Spinal cord (tissue), 9 donors: ENCODE measurements at regions not wholly inside any gene's neighbourhood (a gene's known extent, or its start where the extent isn't known, plus 50 kb on each side); places are given as distances from the start of the nearest gene placed in this dataset.

Source experiments
- DNase-seq, 6 donors: peaks; one replicate each; pipeline versions ENCODE4 v3.0.0 to v3.0.0-alpha.2; 2013 to 2015; ENCODE audit warnings: low spot score in 6 of 6, low read depth in 4 of 6
- H3K27ac ChIP-seq: one replicate; pipeline ENCODE4 v1.5.1; 2013; ENCODE audit warnings: low read depth, low read length, control low read depth
- H3K27me3 ChIP-seq: one replicate; pipeline ENCODE4 v1.6.1; 2013; ENCODE audit warnings: low read length; ENCODE audit not compliant: control insufficient read depth, insufficient read depth
- H3K36me3 ChIP-seq: one replicate; pipeline ENCODE4 v1.6.1; 2013; ENCODE audit warnings: low read length; ENCODE audit not compliant: control insufficient read depth, insufficient read depth
- H3K4me1 ChIP-seq: one replicate; pipeline ENCODE4 v1.6.1; 2013; ENCODE audit warnings: low read length; ENCODE audit not compliant: control insufficient read depth, insufficient read depth
- H3K4me3 ChIP-seq: one replicate; pipeline ENCODE4 v1.5.1; 2013; ENCODE audit warnings: low read depth, low read length, control low read depth
- H3K9me3 ChIP-seq: one replicate; pipeline ENCODE4 v1.6.1; 2013; ENCODE audit warnings: low read length; ENCODE audit not compliant: control insufficient read depth, insufficient read depth
- WGBS: methylation state at CpG from one replicate; pipeline ENCODE4 v1.1.5; 2013; ENCODE audit warnings: missing lambda C conversion rate; ENCODE audit not compliant: insufficient coverage; 5-methylcytosine and 5-hydroxymethylcytosine counted together
- donor health status: healthy.

- H3K4me1 ChIP-seq = no peaks in the 10 kb centered on the region
- no peaks in the 10 kb centered on the region for H3K27me3 ChIP-seq
- no peak for DNase-seq
- H3K4me3 ChIP-seq = no peak overlapping the region
- WGBS = no CpG with 5 or more reads among the region's 2 CpGs
- no peak overlapping the region for H3K27ac ChIP-seq
- H3K9me3 ChIP-seq = no peaks in the 10 kb centered on the region
- no peaks in the 10 kb centered on the region for H3K36me3 ChIP-seq
These were observed 499.5 kb upstream of the KLF12 start for GRCh38 chr13:74633734-74634133.

- 95% methylated on average over 3 of the region's 3 CpGs for WGBS
- no peak for DNase-seq
- H3K27me3 ChIP-seq = no peaks in the 10 kb centered on the region
These were observed 495.8 kb upstream of the KLF12 start for GRCh38 chr13:74629985-74630384.

GRCh38 chr13:74625541-74625940 is 491.3 kb upstream of the KLF12 start:
- Histone ChIP-seq H3K27ac (no peak overlapping the region), H3K36me3 (no peaks in the 10 kb centered on the region), H3K4me3 (no peak overlapping the region), H3K27me3 (no peaks in the 10 kb centered on the region), H3K4me1 (no peaks in the 10 kb centered on the region), H3K9me3 (no peaks in the 10 kb centered on the region)
- WGBS = no CpG with 5 or more reads among the region's 1 CpG
- no peak for DNase-seq

More at GRCh38 chr13:74629985-74630384, 495.8 kb upstream of the KLF12 start:
- Histone ChIP-seq H3K36me3 (no peaks in the 10 kb centered on the region), H3K9me3 (no peaks in the 10 kb centered on the region), H3K27ac (no peak overlapping the region), H3K4me1 (no peaks in the 10 kb centered on the region), H3K4me3 (no peak overlapping the region)

- no CpG with 5 or more reads among the region's 1 CpG for WGBS
- Histone ChIP-seq H3K36me3 (no peaks in the 10 kb centered on the region), H3K9me3 (no peaks in the 10 kb centered on the region), H3K4me3 (no peak overlapping the region), H3K27ac (no peak overlapping the region), H3K4me1 (no peaks in the 10 kb centered on the region), H3K27me3 (no peaks in the 10 kb centered on the region)
- no peak for DNase-seq
These were observed 489.6 kb upstream of the KLF12 start for GRCh38 chr13:74623761-74624160.

GRCh38 chr13:74622284-74622683 is 488.1 kb upstream of the KLF12 start:
- no CpG with 5 or more reads among the region's 1 CpG for WGBS
- Histone ChIP-seq H3K27ac (no peak overlapping the region), H3K9me3 (no peaks in the 10 kb centered on the region), H3K36me3 (no peaks in the 10 kb centered on the region), H3K4me3 (no peak overlapping the region), H3K4me1 (no peaks in the 10 kb centered on the region), H3K27me3 (no peaks in the 10 kb centered on the region)
- no peak for DNase-seq

GRCh38 chr13:74620711-74621110 is 486.5 kb upstream of the KLF12 start:
- no peaks in the 10 kb centered on the region for H3K36me3 ChIP-seq
- DNase-seq = no peak
- no peaks in the 10 kb centered on the region for H3K27me3 ChIP-seq
- no peak overlapping the region for H3K27ac ChIP-seq
- WGBS = 93% methylated on average over 2 of the region's 2 CpGs
- H3K4me1 ChIP-seq = no peaks in the 10 kb centered on the region
- H3K4me3 ChIP-seq = no peak overlapping the region
- H3K9me3 ChIP-seq = no peaks in the 10 kb centered on the region

GRCh38 chr13:74620308-74620707 is 486.1 kb upstream of the KLF12 start:
- WGBS = 90% methylated on average over 3 of the region's 4 CpGs
- no peak overlapping the region for H3K27ac ChIP-seq
- no peaks in the 10 kb centered on the region for H3K27me3 ChIP-seq
- H3K36me3 ChIP-seq = no peaks in the 10 kb centered on the region
- H3K4me1 ChIP-seq = no peaks in the 10 kb centered on the region
- DNase-seq = no peak
- no peak overlapping the region for H3K4me3 ChIP-seq
- no peaks in the 10 kb centered on the region for H3K9me3 ChIP-seq

GRCh38 chr13:74597526-74597925 is 463.3 kb upstream of the KLF12 start:
- Histone ChIP-seq H3K4me1 (no peaks in the 10 kb centered on the region), H3K9me3 (no peaks in the 10 kb centered on the region), H3K27me3 (no peaks in the 10 kb centered on the region), H3K27ac (no peak overlapping the region), H3K4me3 (no peak overlapping the region), H3K36me3 (no peaks in the 10 kb centered on the region)
- 80% methylated on average over 1 of the region's 3 CpGs for WGBS
- DNase-seq = no peak

GRCh38 chr13:74596691-74597090 is 462.5 kb upstream of the KLF12 start:
- WGBS = 93% methylated on average over 3 of the region's 5 CpGs
- Histone ChIP-seq H3K27me3 (no peaks in the 10 kb centered on the region), H3K4me1 (no peaks in the 10 kb centered on the region), H3K27ac (no peak overlapping the region), H3K36me3 (no peaks in the 10 kb centered on the region), H3K9me3 (no peaks in the 10 kb centered on the region), H3K4me3 (no peak overlapping the region)
- DNase-seq = no peak

- WGBS = no CpG with 5 or more reads among the region's 3 CpGs
These were observed 459.5 kb upstream of the KLF12 start for GRCh38 chr13:74593688-74594087.

More at GRCh38 chr13:74593688-74594087, 459.5 kb upstream of the KLF12 start:
- Histone ChIP-seq H3K36me3 (no peaks in the 10 kb centered on the region), H3K4me1 (no peaks in the 10 kb centered on the region), H3K4me3 (no peak overlapping the region), H3K27me3 (no peaks in the 10 kb centered on the region), H3K27ac (no peak overlapping the region), H3K9me3 (no peaks in the 10 kb centered on the region)
- DNase-seq = no peak
